ENCODE measurements at regions not wholly inside any gene's neighbourhood (a gene's known extent, or its start where the extent isn't known, plus 50 kb on each side); places are given as distances from the start of the nearest gene placed in this dataset.

DNA sequence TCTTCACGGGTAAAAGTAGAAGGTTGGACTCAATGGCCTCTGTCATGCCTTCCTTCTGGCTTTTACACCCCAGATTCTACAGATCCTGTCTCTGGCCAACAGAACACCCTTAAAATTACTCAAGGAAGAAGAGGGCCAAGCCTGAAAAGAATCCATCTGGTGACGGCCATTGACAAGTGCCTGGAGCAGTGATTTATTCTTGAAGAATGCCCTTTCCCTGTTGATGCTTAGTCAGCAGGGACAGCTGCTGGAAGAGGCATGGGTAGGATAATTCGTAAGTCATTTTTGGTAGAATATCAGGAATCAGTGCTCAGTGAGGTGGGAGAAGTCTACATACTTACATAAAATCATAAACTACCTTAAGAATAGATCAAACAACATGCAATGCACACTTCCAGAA lies 397.9 kb downstream of the SAMD5 start:
- WGBS, 2 donors: 70 to 74% methylated on average over 3 of the region's 3 CpGs
- TF ChIP-seq CTCF (IDR thresholded peaks at IDR 0.05) (no peak), POLR2A (IDR thresholded peaks at IDR 0.05) (no peak)

DNA sequence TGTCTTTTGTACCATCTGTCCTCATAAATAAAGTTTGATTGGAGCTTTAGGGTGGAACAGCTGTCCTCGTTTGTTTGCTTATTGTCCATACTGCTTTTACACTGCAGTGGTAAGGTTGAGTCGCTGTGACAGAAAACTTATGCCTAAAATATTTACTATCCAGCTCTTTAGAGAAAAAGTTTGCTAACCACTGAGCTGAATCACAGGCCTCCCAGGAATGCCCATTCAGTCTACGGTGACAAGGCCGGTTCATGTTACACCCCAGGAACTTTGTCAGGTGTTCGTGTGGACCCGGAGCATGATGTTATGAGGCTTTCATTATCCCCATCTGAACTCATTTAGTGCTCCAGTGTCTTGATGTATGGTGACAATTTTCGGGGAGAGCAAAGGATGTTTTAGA lies 401.1 kb downstream of the SAMD5 start:
- Histone ChIP-seq H3K27ac (no peak overlapping the region), H3K36me3 (replicated peaks in 1 of 2; ENCODE audit: insufficient read depth in 1 of 2, low read depth in 2 of 2) (no peaks in the 10 kb centered on the region), H3K9me3 (no peaks in the 10 kb centered on the region), H3K4me1 (no peaks in the 10 kb centered on the region), H3K4me3 (no peak overlapping the region), H3K27me3 (no peaks in the 10 kb centered on the region)
- intact Hi-C loops (cut with DNase I): no loop called here
- DNase-seq (no peak), ATAC-seq (no peak)
- 56 to 75% methylated on average over 7 of the region's 7 CpGs for WGBS, 2 donors
- no peak for TF ChIP-seq POLR2A (IDR thresholded peaks at IDR 0.05)
- no peak for TF ChIP-seq CTCF (IDR thresholded peaks at IDR 0.05)

More for the DNA sequence above, 397.9 kb downstream of the SAMD5 start:
- no peaks in the 10 kb centered on the region for H3K4me1 ChIP-seq
- no peaks in the 10 kb centered on the region for H3K9me3 ChIP-seq
- H3K27me3 ChIP-seq: no peaks in the 10 kb centered on the region
- intact Hi-C loops (cut with DNase I): no loop called here
- ATAC-seq (no peak), DNase-seq (no peak)
- no peak overlapping the region for H3K27ac ChIP-seq
- no peak overlapping the region for H3K4me3 ChIP-seq
- H3K36me3 ChIP-seq (replicated peaks in 1 of 2; ENCODE audit: insufficient read depth in 1 of 2, low read depth in 2 of 2): no peaks in the 10 kb centered on the region

- intact Hi-C loops (cut with DNase I): no loop called here
- DNase-seq: no peak
- Histone ChIP-seq H3K27ac (no peak overlapping the region), H3K36me3 (replicated peaks in 1 of 2; ENCODE audit: insufficient read depth in 1 of 2, low read depth in 2 of 2) (no peaks in the 10 kb centered on the region), H3K4me1 (no peaks in the 10 kb centered on the region), H3K9me3 (no peaks in the 10 kb centered on the region), H3K4me3 (no peak overlapping the region), H3K27me3 (no peaks in the 10 kb centered on the region)
- 78 to 81% methylated on average over 9 of the region's 9 CpGs for WGBS, 2 donors
- ATAC-seq: no peak
- TF ChIP-seq POLR2A (IDR thresholded peaks at IDR 0.05) (no peak), CTCF (IDR thresholded peaks at IDR 0.05) (no peak)
Measured at GRCh38 chr6:147910281-147910680, 401.8 kb downstream of the SAMD5 start.

- ATAC-seq (no peak), DNase-seq (no peak)
- H3K4me3 ChIP-seq: no peak overlapping the region
- TF ChIP-seq POLR2A (IDR thresholded peaks at IDR 0.05) (no peak), CTCF (IDR thresholded peaks at IDR 0.05) (no peak)
- H3K36me3 ChIP-seq (replicated peaks in 1 of 2; ENCODE audit: insufficient read depth in 1 of 2, low read depth in 2 of 2): no peaks in the 10 kb centered on the region
- H3K4me1 ChIP-seq: no peaks in the 10 kb centered on the region
- intact Hi-C loops (cut with DNase I): no loop called here
- H3K27me3 ChIP-seq: no peaks in the 10 kb centered on the region
- WGBS, 2 donors: 64 to 70% methylated on average over 3 of the region's 3 CpGs
- no peaks in the 10 kb centered on the region for H3K9me3 ChIP-seq
- no peak overlapping the region for H3K27ac ChIP-seq
Measured at GRCh38 chr6:147911057-147911456, 402.6 kb downstream of the SAMD5 start.

DNA sequence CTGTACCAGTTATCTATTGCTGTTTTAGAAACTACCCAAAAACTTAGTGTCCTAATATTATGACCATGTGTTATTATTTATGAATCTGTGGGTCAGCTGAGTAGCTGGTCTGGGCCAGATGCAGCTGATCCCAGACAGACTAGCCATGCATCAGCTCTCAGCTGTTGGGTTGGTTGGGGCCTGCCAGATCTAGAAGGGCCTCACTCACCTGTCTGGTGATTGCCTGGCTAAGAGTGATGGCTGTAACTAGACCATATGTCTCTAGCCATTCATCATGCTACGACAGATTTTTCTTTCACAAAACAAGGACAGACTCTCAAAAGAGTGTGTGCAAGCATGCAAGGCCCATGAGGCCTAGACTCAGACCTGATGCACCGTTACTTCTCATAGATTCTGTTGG lies 403.2 kb downstream of the SAMD5 start:
- WGBS, 2 donors: 74 to 77% methylated on average over 2 of the region's 2 CpGs
- Histone ChIP-seq H3K36me3 (replicated peaks in 1 of 2; ENCODE audit: insufficient read depth in 1 of 2, low read depth in 2 of 2) (no peaks in the 10 kb centered on the region), H3K27ac (no peak overlapping the region), H3K27me3 (no peaks in the 10 kb centered on the region), H3K4me1 (no peaks in the 10 kb centered on the region), H3K4me3 (no peak overlapping the region), H3K9me3 (no peaks in the 10 kb centered on the region)
- TF ChIP-seq CTCF (IDR thresholded peaks at IDR 0.05) (no peak), POLR2A (IDR thresholded peaks at IDR 0.05) (no peak)
- no peak for ATAC-seq
- intact Hi-C loops (cut with DNase I): no loop called here
- no peak for DNase-seq

All from body of pancreas (tissue), 4 donors.